Endothelial cell (in vitro differentiated cells): ENCODE measurements at regions not wholly inside any gene's neighbourhood (a gene's known extent, or its start where the extent isn't known, plus 50 kb on each side); places are given as distances from the start of the nearest gene placed in this dataset.
"Not testable (repeated sequence)": the region's sequence is repeated elsewhere in the genome, so short reads cannot be mapped to it uniquely, and the experiment has no call there.

Experiments
- DNase-seq: peaks from one replicate; pipeline ENCODE4 v3.0.0; 2021; ENCODE audit warnings: low spot score
- H3K27ac Mint-ChIP-seq: one replicate; pipeline ENCODE4 v1.8.0; 2021; ENCODE audit warnings: mixed read lengths, inconsistent platforms; ENCODE audit not compliant: unreplicated experiment
- H3K27me3 Mint-ChIP-seq: one replicate; pipeline ENCODE4 v1.8.0; 2021; ENCODE audit warnings: mild to moderate bottlenecking, moderate library complexity, mixed read lengths, inconsistent platforms; ENCODE audit not compliant: unreplicated experiment
- H3K36me3 Mint-ChIP-seq: one replicate; pipeline ENCODE4 v1.8.0; 2021; ENCODE audit warnings: mild to moderate bottlenecking, low read depth, mixed read lengths, inconsistent platforms; ENCODE audit not compliant: unreplicated experiment
- H3K4me1 Mint-ChIP-seq: one replicate; pipeline ENCODE4 v1.8.0; 2021; ENCODE audit warnings: mild to moderate bottlenecking, mixed read lengths, inconsistent platforms; ENCODE audit not compliant: unreplicated experiment
- H3K4me3 Mint-ChIP-seq: one replicate; pipeline ENCODE4 v1.8.0; 2021; ENCODE audit warnings: mild to moderate bottlenecking, mixed read lengths, inconsistent platforms; ENCODE audit not compliant: unreplicated experiment
- H3K9me3 Mint-ChIP-seq: one replicate; pipeline ENCODE4 v1.8.0; 2021; ENCODE audit warnings: mixed read lengths, inconsistent platforms; ENCODE audit not compliant: unreplicated experiment
- TF ChIP-seq, protein P1 (sequence below): fragments of 200-600 bp; sonication (generic); IDR thresholded peaks from one replicate; pipeline ENCODE4 v1.5.0; 2021; ENCODE audit warnings: antibody characterized with exemption; ENCODE audit not compliant: unreplicated experiment

DNA sequence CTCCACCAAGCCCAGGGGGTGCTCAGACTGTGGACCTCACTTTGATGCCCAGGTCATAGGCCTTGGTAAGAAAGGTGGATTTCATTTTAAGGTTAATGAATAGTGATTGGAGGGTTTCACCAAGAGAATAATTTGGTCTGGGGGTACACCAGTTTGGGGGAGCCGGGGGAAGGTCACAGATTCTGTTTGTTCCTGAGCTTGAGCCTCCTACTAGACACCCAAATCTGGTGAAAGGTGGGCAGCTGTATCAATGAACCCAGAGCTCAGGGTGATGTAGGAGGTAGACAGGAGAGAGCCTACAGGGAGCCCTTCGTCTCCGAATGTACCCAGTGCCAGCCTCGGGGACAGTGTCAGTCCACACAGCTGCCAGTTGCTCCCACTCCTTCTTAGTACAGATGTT, 63.7 kb upstream of the ATP12A start:
- no peak for DNase-seq
- Mint-ChIP-seq H3K9me3 (no peaks in the 10 kb centered on the region), H3K27ac (no peak overlapping the region), H3K4me3 (no peak overlapping the region), H3K36me3 (no peaks in the 10 kb centered on the region), H3K4me1 (peaks cover 8% of the 10 kb centered on the region), H3K27me3 (peaks cover 7% of the 10 kb centered on the region)
- TF ChIP-seq, protein P1, sequence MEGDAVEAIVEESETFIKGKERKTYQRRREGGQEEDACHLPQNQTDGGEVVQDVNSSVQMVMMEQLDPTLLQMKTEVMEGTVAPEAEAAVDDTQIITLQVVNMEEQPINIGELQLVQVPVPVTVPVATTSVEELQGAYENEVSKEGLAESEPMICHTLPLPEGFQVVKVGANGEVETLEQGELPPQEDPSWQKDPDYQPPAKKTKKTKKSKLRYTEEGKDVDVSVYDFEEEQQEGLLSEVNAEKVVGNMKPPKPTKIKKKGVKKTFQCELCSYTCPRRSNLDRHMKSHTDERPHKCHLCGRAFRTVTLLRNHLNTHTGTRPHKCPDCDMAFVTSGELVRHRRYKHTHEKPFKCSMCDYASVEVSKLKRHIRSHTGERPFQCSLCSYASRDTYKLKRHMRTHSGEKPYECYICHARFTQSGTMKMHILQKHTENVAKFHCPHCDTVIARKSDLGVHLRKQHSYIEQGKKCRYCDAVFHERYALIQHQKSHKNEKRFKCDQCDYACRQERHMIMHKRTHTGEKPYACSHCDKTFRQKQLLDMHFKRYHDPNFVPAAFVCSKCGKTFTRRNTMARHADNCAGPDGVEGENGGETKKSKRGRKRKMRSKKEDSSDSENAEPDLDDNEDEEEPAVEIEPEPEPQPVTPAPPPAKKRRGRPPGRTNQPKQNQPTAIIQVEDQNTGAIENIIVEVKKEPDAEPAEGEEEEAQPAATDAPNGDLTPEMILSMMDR, result no peak

DNA sequence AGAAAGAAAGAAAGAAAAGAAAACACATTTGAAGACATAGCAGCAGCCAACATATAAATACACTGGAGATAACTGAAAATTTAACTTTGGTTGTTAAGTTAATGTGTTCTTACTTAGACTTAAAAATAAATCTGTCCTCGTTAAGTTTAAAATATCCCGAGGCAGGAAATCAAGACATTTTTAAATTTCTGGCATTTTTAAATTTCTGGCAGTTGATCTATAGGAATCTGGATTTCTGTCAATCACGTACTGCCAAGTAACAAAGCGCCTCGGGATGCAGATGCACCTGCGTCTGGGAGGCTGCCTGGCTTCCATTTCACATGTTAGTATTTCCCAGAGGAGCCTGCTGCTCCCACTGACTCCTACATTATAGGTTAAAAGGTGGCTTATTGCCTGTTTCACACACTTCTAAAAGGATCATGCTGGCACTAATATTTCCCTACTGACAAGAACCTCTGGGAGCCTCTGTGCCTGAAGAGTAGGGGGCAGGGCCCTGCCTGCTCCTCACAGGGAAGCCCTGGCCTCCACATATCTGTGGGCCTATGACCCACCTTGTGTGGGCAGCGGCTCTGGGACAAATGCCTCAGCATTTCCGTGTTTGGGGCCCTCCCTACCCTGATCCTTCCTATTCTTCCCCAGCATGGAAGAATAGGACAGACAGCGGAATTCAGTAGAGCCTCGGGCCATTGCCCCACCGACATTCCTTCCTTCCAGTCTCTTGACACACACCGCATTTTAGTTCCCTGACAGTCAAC, 62.8 kb upstream of the ATP12A start:
- H3K27me3 Mint-ChIP-seq, result peaks cover 7% of the 10 kb centered on the region
- DNase-seq, result no peak
- no peak overlapping the region for H3K4me3 Mint-ChIP-seq
- H3K36me3 Mint-ChIP-seq, result no peaks in the 10 kb centered on the region
- H3K27ac Mint-ChIP-seq, result no peak overlapping the region
- H3K4me1 Mint-ChIP-seq, result peaks cover 8% of the 10 kb centered on the region
- no peaks in the 10 kb centered on the region for H3K9me3 Mint-ChIP-seq
- TF ChIP-seq, protein P1, result no peak

DNA sequence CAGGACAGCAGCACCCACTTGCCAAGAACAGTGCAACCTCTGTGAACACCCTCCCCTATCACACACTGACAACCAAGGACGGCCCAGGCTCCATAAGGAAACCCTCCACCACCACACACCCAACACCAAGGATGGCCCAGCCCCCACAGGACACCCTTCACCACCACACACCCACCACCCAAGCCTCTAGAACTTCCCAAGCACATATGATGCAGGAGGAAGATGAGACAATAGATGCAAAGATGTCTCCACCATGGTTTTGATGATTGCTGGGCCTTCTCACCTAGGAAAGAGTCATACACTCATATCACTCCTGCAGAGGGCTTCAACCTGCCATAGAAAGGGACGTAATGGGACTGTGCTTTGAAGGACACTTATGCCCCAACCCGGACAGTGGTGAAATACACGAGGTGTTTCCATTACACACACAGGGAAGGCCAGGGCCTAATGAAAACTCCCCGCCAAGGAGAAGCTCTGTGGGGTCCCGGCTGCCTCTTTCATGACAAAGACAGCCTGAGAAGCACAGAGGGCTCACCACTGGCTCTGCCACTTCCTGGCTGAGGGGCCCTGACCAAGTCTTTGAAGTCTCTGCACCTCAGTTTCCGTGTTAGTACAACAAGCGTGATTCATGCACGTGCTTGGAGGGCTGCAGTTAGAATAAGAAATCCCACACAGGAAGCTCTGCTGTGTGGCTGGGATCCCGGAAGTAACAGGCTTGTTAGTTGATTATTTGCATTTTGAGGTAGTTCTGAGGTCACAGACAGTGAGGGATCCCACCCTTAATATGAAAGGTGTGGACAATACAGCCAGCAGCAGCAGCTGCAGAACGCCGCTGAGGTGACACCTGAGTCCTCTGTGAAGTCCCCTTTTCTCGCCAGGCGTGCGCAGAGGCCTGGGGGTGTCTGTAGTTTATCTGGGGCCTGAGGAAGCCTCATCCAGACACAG, 61.9 kb upstream of the ATP12A start:
- H3K27ac Mint-ChIP-seq, result no peak overlapping the region
- TF ChIP-seq, protein P1, result no peak
- H3K27me3 Mint-ChIP-seq, result peaks cover 7% of the 10 kb centered on the region
- no peaks in the 10 kb centered on the region for H3K9me3 Mint-ChIP-seq
- no peak for DNase-seq
- H3K36me3 Mint-ChIP-seq, result no peaks in the 10 kb centered on the region
- peaks cover 8% of the 10 kb centered on the region for H3K4me1 Mint-ChIP-seq
- no peak overlapping the region for H3K4me3 Mint-ChIP-seq

DNA sequence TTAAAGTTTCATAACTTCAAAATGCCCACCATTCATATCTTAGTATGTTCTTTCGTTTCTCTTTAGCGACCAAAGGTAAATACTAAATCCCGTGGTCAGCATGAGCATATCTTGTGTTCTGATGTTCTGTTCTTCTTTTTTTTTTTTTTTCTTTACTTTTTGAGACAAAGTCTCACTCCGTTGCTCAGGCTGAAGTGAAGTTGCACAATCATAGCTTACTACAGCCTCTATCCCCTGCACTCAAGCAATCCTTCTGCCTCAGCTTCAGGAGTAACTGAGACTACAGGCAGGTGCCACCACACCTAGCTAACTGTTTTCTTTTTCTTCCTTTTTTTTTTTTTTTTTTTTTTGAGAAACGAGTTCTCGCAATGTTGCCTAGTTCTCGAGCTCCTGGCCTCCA, 60.9 kb upstream of the ATP12A start:
- DNase-seq, result no peak
- Mint-ChIP-seq H3K9me3 (no peaks in the 10 kb centered on the region), H3K36me3 (no peaks in the 10 kb centered on the region), H3K27me3 (peaks cover 7% of the 10 kb centered on the region), H3K4me1 (peaks cover 8% of the 10 kb centered on the region), H3K4me3 (no peak overlapping the region), H3K27ac (no peak overlapping the region)
- TF ChIP-seq, protein P1, result no peak

DNA sequence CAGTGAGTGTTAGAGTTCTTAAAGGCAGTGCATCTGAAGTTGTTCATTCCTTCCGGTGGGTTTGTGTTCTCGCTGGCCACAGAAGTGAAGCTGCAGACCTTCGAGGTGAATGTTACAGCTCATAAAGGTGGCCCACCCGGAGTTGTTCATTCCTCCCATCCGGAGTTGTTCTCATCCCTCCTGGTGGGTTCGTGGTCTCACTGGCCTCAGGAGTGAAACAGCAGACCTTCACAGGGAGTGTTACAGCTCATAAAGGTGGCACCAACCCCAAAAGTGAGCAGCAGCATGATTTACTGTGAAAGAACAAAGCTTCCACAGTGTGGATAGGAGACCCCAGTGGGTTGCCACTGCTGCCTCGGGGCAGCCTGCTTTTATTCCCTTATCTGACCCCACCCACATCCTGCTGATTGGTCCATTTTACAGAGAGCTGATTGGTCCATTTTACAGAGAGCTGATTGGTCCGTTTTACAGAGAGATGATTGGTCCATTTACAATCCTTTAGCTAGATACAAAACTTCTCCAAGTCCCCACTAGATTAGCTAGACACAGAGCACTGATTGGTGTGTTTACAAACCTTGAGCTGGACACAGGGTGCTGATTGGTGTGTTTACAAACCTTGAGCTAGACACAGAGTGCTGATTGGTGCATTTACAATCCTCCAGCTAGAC, 57.6 kb upstream of the ATP12A start:
- not testable (repeated sequence) for H3K27me3 Mint-ChIP-seq, H3K36me3 Mint-ChIP-seq, H3K4me3 Mint-ChIP-seq, H3K9me3 Mint-ChIP-seq, H3K27ac Mint-ChIP-seq, DNase-seq
- H3K4me1 Mint-ChIP-seq, result peaks cover 21% of the 10 kb centered on the region
